ENCODE measurements at regions not wholly inside any gene's neighbourhood (a gene's known extent, or its start where the extent isn't known, plus 50 kb on each side); places are given as distances from the start of the nearest gene placed in this dataset.
"Not testable (repeated sequence)": the region's sequence is repeated elsewhere in the genome, so short reads cannot be mapped to it uniquely, and the experiment has no call there.

DNA sequence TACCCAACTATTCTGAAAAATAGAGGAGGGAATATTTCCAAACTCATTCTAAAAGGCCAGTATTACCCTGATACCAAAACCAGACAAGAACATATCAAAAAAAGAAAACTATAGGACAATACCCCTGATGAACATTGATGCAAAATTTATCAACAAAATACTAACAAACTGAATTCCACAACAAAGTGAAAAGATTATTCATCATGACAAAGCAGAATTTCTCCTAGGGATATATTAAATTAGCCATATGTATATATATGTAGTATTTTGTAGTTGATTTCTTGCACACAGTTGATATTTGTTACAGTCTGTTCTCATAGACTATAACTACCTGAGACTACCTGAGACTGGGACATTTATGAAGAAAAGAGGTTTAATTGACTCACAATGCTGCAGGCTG is 495.0 kb upstream of the SPRY2 start:
- no peak overlapping the region for H3K27ac ChIP-seq (ENCODE audit: low read depth in 1 of 2, low read length in 1 of 2)
- no peaks in the 10 kb centered on the region for H3K36me3 ChIP-seq (ENCODE audit: control insufficient read depth in 2 of 2, insufficient read depth in 2 of 2, low read length in 1 of 2)
- H3K9me3 ChIP-seq (ENCODE audit: control insufficient read depth in 2 of 2, insufficient read depth in 1 of 2, low read length in 1 of 2), result peaks cover 0 to 7% of the 10 kb centered on the region in 2 donors
- H3K4me3 ChIP-seq (ENCODE audit: low read length in 2 of 2), result no peak overlapping the region
- H3K4me1 ChIP-seq (ENCODE audit: control insufficient read depth in 2 of 2, insufficient read depth in 2 of 2, low read length in 2 of 2), result no peaks in the 10 kb centered on the region
- no peaks in the 10 kb centered on the region for H3K27me3 ChIP-seq (ENCODE audit: control insufficient read depth in 2 of 2, insufficient read depth in 1 of 2, low read length in 1 of 2)
- DNase-seq (ENCODE audit: low read depth in 6 of 9, low spot score in 9 of 9), result no peak

DNA sequence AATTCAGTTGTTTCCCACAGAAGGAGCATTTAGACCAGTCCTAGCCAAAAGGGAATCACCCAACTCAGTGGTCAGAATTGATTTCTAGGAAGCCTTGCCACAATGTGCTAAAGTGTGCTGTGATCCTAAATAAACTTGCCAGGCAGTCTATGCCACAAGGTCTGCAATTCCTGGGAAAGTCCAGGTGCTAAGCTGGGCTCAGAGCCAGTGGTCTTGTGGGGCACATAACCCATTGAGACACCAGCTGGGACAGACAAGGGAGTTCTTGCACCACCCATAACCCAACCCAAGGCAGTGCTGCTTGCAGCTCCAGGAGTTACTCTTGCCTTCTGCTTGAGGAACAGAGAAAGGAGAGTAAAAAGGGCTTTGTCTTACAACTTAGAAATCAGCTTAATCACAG is 489.5 kb upstream of the SPRY2 start:
- DNase-seq (ENCODE audit: low read depth in 6 of 9, low spot score in 9 of 9), result no peak

GRCh38 chr13:80828759-80829158 is 487.8 kb upstream of the SPRY2 start:
- no peaks in the 10 kb centered on the region for H3K36me3 ChIP-seq (ENCODE audit: control insufficient read depth in 2 of 2, insufficient read depth in 2 of 2, low read length in 1 of 2)
- H3K9me3 ChIP-seq (ENCODE audit: control insufficient read depth in 2 of 2, insufficient read depth in 1 of 2, low read length in 1 of 2), result peaks cover 0 to 2% of the 10 kb centered on the region in 2 donors
- H3K27me3 ChIP-seq (ENCODE audit: control insufficient read depth in 2 of 2, insufficient read depth in 1 of 2, low read length in 1 of 2), result no peaks in the 10 kb centered on the region
- WGBS, result 96% methylated on average over 2 of the region's 2 CpGs
- H3K4me1 ChIP-seq (ENCODE audit: control insufficient read depth in 2 of 2, insufficient read depth in 2 of 2, low read length in 2 of 2), result no peaks in the 10 kb centered on the region
- DNase-seq (ENCODE audit: low read depth in 6 of 9, low spot score in 9 of 9), result no peak
- H3K4me3 ChIP-seq (ENCODE audit: low read length in 2 of 2), result no peak overlapping the region
- H3K27ac ChIP-seq (ENCODE audit: low read depth in 1 of 2, low read length in 1 of 2), result no peak overlapping the region

More for the DNA sequence above, 489.5 kb upstream of the SPRY2 start:
- no peak overlapping the region for H3K4me3 ChIP-seq (ENCODE audit: low read length in 2 of 2)
- H3K36me3 ChIP-seq (ENCODE audit: control insufficient read depth in 2 of 2, insufficient read depth in 2 of 2, low read length in 1 of 2), result no peaks in the 10 kb centered on the region
- H3K9me3 ChIP-seq (ENCODE audit: control insufficient read depth in 2 of 2, insufficient read depth in 1 of 2, low read length in 1 of 2), result peaks cover 0 to 7% of the 10 kb centered on the region in 2 donors
- no peaks in the 10 kb centered on the region for H3K27me3 ChIP-seq (ENCODE audit: control insufficient read depth in 2 of 2, insufficient read depth in 1 of 2, low read length in 1 of 2)
- no peak overlapping the region for H3K27ac ChIP-seq (ENCODE audit: low read depth in 1 of 2, low read length in 1 of 2)
- no peaks in the 10 kb centered on the region for H3K4me1 ChIP-seq (ENCODE audit: control insufficient read depth in 2 of 2, insufficient read depth in 2 of 2, low read length in 2 of 2)

GRCh38 chr13:80825276-80825675 is 484.4 kb upstream of the SPRY2 start:
- no peaks in the 10 kb centered on the region for H3K4me1 ChIP-seq (ENCODE audit: control insufficient read depth in 2 of 2, insufficient read depth in 2 of 2, low read length in 2 of 2)
- no peak overlapping the region for H3K4me3 ChIP-seq (ENCODE audit: low read length in 2 of 2)
- no peak overlapping the region for H3K27ac ChIP-seq (ENCODE audit: low read depth in 1 of 2, low read length in 1 of 2)
- no peaks in the 10 kb centered on the region for H3K36me3 ChIP-seq (ENCODE audit: control insufficient read depth in 2 of 2, insufficient read depth in 2 of 2, low read length in 1 of 2)
- no peaks in the 10 kb centered on the region for H3K9me3 ChIP-seq (ENCODE audit: control insufficient read depth in 2 of 2, insufficient read depth in 1 of 2, low read length in 1 of 2)
- WGBS, result 95% methylated on average over 1 of the region's 1 CpG
- no peak for DNase-seq (ENCODE audit: low read depth in 6 of 9, low spot score in 9 of 9)
- no peaks in the 10 kb centered on the region for H3K27me3 ChIP-seq (ENCODE audit: control insufficient read depth in 2 of 2, insufficient read depth in 1 of 2, low read length in 1 of 2)

DNA sequence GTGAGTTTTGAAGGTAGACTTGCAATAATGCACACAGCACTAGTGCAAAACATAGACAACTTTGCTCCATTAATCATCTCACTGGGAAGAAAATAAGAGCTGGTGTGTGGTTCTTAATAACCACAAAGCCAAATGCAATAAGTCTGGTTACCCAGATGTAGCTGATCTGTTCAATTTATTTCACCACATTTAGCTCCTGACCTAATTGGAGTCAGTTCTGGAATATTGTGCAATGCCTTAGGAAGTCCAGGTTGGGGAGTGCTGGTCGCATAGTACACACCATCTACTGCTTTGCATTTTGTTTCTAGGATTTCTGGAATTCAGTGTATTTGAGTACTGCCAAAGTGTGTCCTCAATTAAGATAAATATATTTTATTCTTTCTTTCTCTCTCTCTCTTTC is 483.3 kb upstream of the SPRY2 start:
- Histone ChIP-seq H3K9me3 (ENCODE audit: control insufficient read depth in 2 of 2, insufficient read depth in 1 of 2, low read length in 1 of 2) (no peaks in the 10 kb centered on the region), H3K27me3 (ENCODE audit: control insufficient read depth in 2 of 2, insufficient read depth in 1 of 2, low read length in 1 of 2) (no peaks in the 10 kb centered on the region), H3K36me3 (ENCODE audit: control insufficient read depth in 2 of 2, insufficient read depth in 2 of 2, low read length in 1 of 2) (no peaks in the 10 kb centered on the region), H3K4me3 (ENCODE audit: low read length in 2 of 2) (no peak overlapping the region), H3K4me1 (ENCODE audit: control insufficient read depth in 2 of 2, insufficient read depth in 2 of 2, low read length in 2 of 2) (no peaks in the 10 kb centered on the region), H3K27ac (ENCODE audit: low read depth in 1 of 2, low read length in 1 of 2) (no peak overlapping the region)
- WGBS, result 57% methylated on average over 1 of the region's 1 CpG
- DNase-seq (ENCODE audit: low read depth in 6 of 9, low spot score in 9 of 9), result no peak

DNA sequence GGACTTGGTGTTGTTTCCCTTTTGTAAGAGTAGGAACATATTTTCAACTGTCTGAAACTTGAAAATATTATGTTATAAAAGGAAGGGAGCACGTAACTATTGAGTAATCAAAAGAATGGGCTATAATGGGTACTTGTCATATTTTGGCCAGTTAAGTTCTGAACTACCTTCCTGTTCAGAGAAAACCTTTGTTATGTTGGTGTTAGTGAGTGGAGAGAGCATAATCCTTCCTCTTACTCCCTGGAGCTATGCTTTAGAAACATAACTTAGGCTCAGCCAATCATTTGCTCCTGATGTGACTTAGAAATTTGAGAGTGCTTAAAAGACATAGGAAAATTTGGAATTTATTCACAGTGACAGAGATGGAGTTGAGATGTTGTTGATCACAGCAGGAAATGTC is 482.5 kb upstream of the SPRY2 start:
- H3K4me1 ChIP-seq (ENCODE audit: control insufficient read depth in 2 of 2, insufficient read depth in 2 of 2, low read length in 2 of 2), result no peaks in the 10 kb centered on the region
- no peaks in the 10 kb centered on the region for H3K36me3 ChIP-seq (ENCODE audit: control insufficient read depth in 2 of 2, insufficient read depth in 2 of 2, low read length in 1 of 2)
- H3K27me3 ChIP-seq (ENCODE audit: control insufficient read depth in 2 of 2, insufficient read depth in 1 of 2, low read length in 1 of 2), result no peaks in the 10 kb centered on the region
- no peak overlapping the region for H3K27ac ChIP-seq (ENCODE audit: low read depth in 1 of 2, low read length in 1 of 2)
- WGBS, result 77% methylated on average over 1 of the region's 1 CpG
- DNase-seq (ENCODE audit: low read depth in 6 of 9, low spot score in 9 of 9), result no peak
- no peaks in the 10 kb centered on the region for H3K9me3 ChIP-seq (ENCODE audit: control insufficient read depth in 2 of 2, insufficient read depth in 1 of 2, low read length in 1 of 2)
- no peak overlapping the region for H3K4me3 ChIP-seq (ENCODE audit: low read length in 2 of 2)

GRCh38 chr13:80821466-80821865 is 480.5 kb upstream of the SPRY2 start:
- no peaks in the 10 kb centered on the region for H3K9me3 ChIP-seq (ENCODE audit: control insufficient read depth in 2 of 2, insufficient read depth in 1 of 2, low read length in 1 of 2)
- no peak overlapping the region for H3K27ac ChIP-seq (ENCODE audit: low read depth in 1 of 2, low read length in 1 of 2)
- H3K4me1 ChIP-seq (ENCODE audit: control insufficient read depth in 2 of 2, insufficient read depth in 2 of 2, low read length in 2 of 2), result no peaks in the 10 kb centered on the region
- DNase-seq (ENCODE audit: low read depth in 6 of 9, low spot score in 9 of 9), result no peak
- no peak overlapping the region for H3K4me3 ChIP-seq (ENCODE audit: low read length in 2 of 2)
- H3K36me3 ChIP-seq (ENCODE audit: control insufficient read depth in 2 of 2, insufficient read depth in 2 of 2, low read length in 1 of 2), result no peaks in the 10 kb centered on the region
- H3K27me3 ChIP-seq (ENCODE audit: control insufficient read depth in 2 of 2, insufficient read depth in 1 of 2, low read length in 1 of 2), result no peaks in the 10 kb centered on the region

GRCh38 chr13:80817979-80818378 is 477.1 kb upstream of the SPRY2 start:
- H3K27me3 ChIP-seq (ENCODE audit: control insufficient read depth in 2 of 2, insufficient read depth in 1 of 2, low read length in 1 of 2), result no peaks in the 10 kb centered on the region
- 94% methylated on average over 1 of the region's 1 CpG for WGBS
- H3K36me3 ChIP-seq (ENCODE audit: control insufficient read depth in 2 of 2, insufficient read depth in 2 of 2, low read length in 1 of 2), result no peaks in the 10 kb centered on the region
- DNase-seq (ENCODE audit: low read depth in 6 of 9, low spot score in 9 of 9), result no peak
- no peak overlapping the region for H3K27ac ChIP-seq (ENCODE audit: low read depth in 1 of 2, low read length in 1 of 2)
- H3K9me3 ChIP-seq (ENCODE audit: control insufficient read depth in 2 of 2, insufficient read depth in 1 of 2, low read length in 1 of 2), result peaks cover 0 to 4% of the 10 kb centered on the region in 2 donors
- no peaks in the 10 kb centered on the region for H3K4me1 ChIP-seq (ENCODE audit: control insufficient read depth in 2 of 2, insufficient read depth in 2 of 2, low read length in 2 of 2)
- H3K4me3 ChIP-seq (ENCODE audit: low read length in 2 of 2), result no peak overlapping the region

- Histone ChIP-seq H3K27ac (ENCODE audit: low read depth in 1 of 2, low read length in 1 of 2) (no peak overlapping the region), H3K9me3 (ENCODE audit: control insufficient read depth in 2 of 2, insufficient read depth in 1 of 2, low read length in 1 of 2) (peaks cover 0 to 4% of the 10 kb centered on the region in 2 donors), H3K36me3 (ENCODE audit: control insufficient read depth in 2 of 2, insufficient read depth in 2 of 2, low read length in 1 of 2) (no peaks in the 10 kb centered on the region), H3K4me3 (ENCODE audit: low read length in 2 of 2) (no peak overlapping the region), H3K27me3 (ENCODE audit: control insufficient read depth in 2 of 2, insufficient read depth in 1 of 2, low read length in 1 of 2) (no peaks in the 10 kb centered on the region), H3K4me1 (ENCODE audit: control insufficient read depth in 2 of 2, insufficient read depth in 2 of 2, low read length in 2 of 2) (no peaks in the 10 kb centered on the region)
- no peak for DNase-seq (ENCODE audit: low read depth in 6 of 9, low spot score in 9 of 9)
Observed at GRCh38 chr13:80814541-80814940, 473.6 kb upstream of the SPRY2 start.

DNA sequence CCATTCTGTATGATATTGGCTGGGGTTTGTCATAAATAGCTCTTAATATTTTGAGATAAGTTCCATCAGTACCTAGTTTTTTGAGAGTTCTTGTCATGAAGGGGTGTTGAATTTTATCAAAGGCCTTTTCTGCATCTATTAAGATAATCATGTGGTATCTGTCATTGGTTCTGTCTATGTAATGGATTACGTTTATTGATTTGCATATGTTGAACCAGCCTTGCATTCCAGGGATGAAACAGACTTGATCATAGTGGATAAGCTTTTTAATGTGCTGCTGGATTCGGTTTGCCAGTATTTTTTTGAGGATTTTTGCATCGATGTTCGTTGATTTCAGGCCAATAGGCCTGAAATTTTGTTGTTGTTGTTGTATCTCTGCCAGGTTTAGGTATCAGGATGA is 469.4 kb upstream of the SPRY2 start:
- H3K27me3 ChIP-seq (ENCODE audit: control insufficient read depth in 2 of 2, insufficient read depth in 1 of 2, low read length in 1 of 2); H3K4me3 ChIP-seq (ENCODE audit: low read length in 2 of 2); H3K36me3 ChIP-seq (ENCODE audit: control insufficient read depth in 2 of 2, insufficient read depth in 2 of 2, low read length in 1 of 2); H3K27ac ChIP-seq (ENCODE audit: low read depth in 1 of 2, low read length in 1 of 2); DNase-seq (ENCODE audit: low read depth in 6 of 9, low spot score in 9 of 9); H3K4me1 ChIP-seq (ENCODE audit: control insufficient read depth in 2 of 2, insufficient read depth in 2 of 2, low read length in 2 of 2); H3K9me3 ChIP-seq (ENCODE audit: control insufficient read depth in 2 of 2, insufficient read depth in 1 of 2, low read length in 1 of 2): not testable (repeated sequence)
- WGBS, result 96% methylated on average over 4 of the region's 4 CpGs

Data from thymus (tissue), 11 donors.